Smooth muscle cell (in vitro differentiated cells): ENCODE measurements at regions not wholly inside any gene's neighbourhood (a gene's known extent, or its start where the extent isn't known, plus 50 kb on each side); places are given as distances from the start of the nearest gene placed in this dataset.

Experiments
- DNase-seq: peaks from one replicate; lab custom pipeline; 2025; ENCODE audit not compliant: unreplicated experiment; lab: John Stamatoyannopoulos, UW
- H2AFZ ChIP-seq: fragments of 200-600 bp; sonication (generic); 2 replicates; pipeline ENCODE4 v1.6.0; 2016; ENCODE audit warnings: antibody characterized with exemption, low read depth, mild to moderate bottlenecking
- H3F3A ChIP-seq: fragments of 200-600 bp; sonication (generic); 2 replicates; pipeline ENCODE4 v1.6.0; 2017; ENCODE audit warnings: antibody characterized with exemption, low read depth
- H3K27ac ChIP-seq: fragments of 200-600 bp; sonication (generic); 2 replicates; pipeline ENCODE4 v1.5.1; 2016; ENCODE audit warnings: low read depth, mild to moderate bottlenecking
- H3K27me3 ChIP-seq: fragments of 200-600 bp; sonication (generic); 2 replicates; pipeline ENCODE4 v1.6.1; 2016; ENCODE audit warnings: low read depth, mild to moderate bottlenecking
- H3K36me3 ChIP-seq: fragments of 200-600 bp; sonication (generic); 2 replicates; pipeline ENCODE4 v1.5.1; 2016; ENCODE audit warnings: low read depth
- H3K4me1 ChIP-seq: fragments of 200-600 bp; sonication (generic); 2 replicates; pipeline ENCODE4 v1.5.1; 2016; ENCODE audit warnings: low read depth
- H3K4me2 ChIP-seq: fragments of 200-600 bp; sonication (generic); 2 replicates; pipeline ENCODE4 v1.6.0; 2016; ENCODE audit warnings: mild to moderate bottlenecking
- H3K4me3 ChIP-seq: fragments of 200-600 bp; sonication (generic); 2 replicates; pipeline ENCODE4 v1.5.1; 2016; ENCODE audit warnings: mild to moderate bottlenecking
- H3K79me2 ChIP-seq: fragments of 200-600 bp; sonication (generic); 2 replicates; pipeline ENCODE4 v1.6.0; 2016; ENCODE audit warnings: low read depth, mild to moderate bottlenecking
- H3K9ac ChIP-seq: fragments of 200-600 bp; sonication (generic); 2 replicates; pipeline ENCODE4 v1.6.0; 2016; ENCODE audit warnings: low read depth
- H3K9me3 ChIP-seq: fragments of 200-600 bp; sonication (generic); replicated peaks from 2 replicates; pipeline ENCODE4 v1.5.1; 2016; ENCODE audit warnings: low read depth
- H4K20me1 ChIP-seq: fragments of 200-600 bp; sonication (generic); 2 replicates; pipeline ENCODE4 v1.6.0; 2016; ENCODE audit warnings: low read depth
- WGBS: methylation state at CpG from one replicate; pipeline ENCODE4 v1.1.7; 2016; ENCODE audit warnings: low lambda C conversion rate; 5-methylcytosine and 5-hydroxymethylcytosine counted together
- TF ChIP-seq, protein P1 (sequence below): fragments of 200-600 bp; sonication (generic); IDR thresholded peaks from 2 replicates; pipeline ENCODE4 v1.5.1; 2017; ENCODE audit warnings: borderline replicate concordance, mild to moderate bottlenecking, antibody characterized with exemption; ENCODE audit not compliant: insufficient read depth, poor library complexity, severe bottlenecking

DNA sequence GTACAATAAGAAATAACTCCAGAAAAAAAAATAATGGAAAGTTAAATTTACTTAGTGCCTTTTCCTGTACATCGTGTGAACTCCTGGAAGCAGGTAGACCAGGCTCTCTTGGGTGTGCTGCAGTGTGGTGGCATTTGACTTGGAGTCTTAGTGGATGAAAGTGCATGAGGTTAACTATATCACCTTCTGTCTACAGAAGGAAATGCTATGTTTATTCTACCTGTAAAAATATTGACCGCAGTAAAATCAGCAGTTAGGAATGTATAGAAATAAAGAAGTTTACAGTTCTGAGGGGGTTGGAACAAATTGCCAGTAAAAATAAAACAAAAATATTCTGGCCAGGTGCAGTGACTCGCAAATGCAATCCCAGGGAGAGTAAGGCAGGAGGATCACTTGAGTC, 722.1 kb downstream of the LIG4 start:
- H3K9ac ChIP-seq, result no peak overlapping the region
- no peaks in the 10 kb centered on the region for H3K9me3 ChIP-seq
- no peaks in the 10 kb centered on the region for H4K20me1 ChIP-seq
- no peak overlapping the region for H3K4me2 ChIP-seq
- 96% methylated on average over 3 of the region's 3 CpGs for WGBS
- TF ChIP-seq, protein P1, sequence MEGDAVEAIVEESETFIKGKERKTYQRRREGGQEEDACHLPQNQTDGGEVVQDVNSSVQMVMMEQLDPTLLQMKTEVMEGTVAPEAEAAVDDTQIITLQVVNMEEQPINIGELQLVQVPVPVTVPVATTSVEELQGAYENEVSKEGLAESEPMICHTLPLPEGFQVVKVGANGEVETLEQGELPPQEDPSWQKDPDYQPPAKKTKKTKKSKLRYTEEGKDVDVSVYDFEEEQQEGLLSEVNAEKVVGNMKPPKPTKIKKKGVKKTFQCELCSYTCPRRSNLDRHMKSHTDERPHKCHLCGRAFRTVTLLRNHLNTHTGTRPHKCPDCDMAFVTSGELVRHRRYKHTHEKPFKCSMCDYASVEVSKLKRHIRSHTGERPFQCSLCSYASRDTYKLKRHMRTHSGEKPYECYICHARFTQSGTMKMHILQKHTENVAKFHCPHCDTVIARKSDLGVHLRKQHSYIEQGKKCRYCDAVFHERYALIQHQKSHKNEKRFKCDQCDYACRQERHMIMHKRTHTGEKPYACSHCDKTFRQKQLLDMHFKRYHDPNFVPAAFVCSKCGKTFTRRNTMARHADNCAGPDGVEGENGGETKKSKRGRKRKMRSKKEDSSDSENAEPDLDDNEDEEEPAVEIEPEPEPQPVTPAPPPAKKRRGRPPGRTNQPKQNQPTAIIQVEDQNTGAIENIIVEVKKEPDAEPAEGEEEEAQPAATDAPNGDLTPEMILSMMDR, result no peak
- no peak overlapping the region for H3K27ac ChIP-seq
- no peak overlapping the region for H2AFZ ChIP-seq
- no peak overlapping the region for H3K4me3 ChIP-seq
- no peaks in the 10 kb centered on the region for H3K4me1 ChIP-seq
- no peaks in the 10 kb centered on the region for H3K27me3 ChIP-seq
- DNase-seq, result no peak
- H3F3A ChIP-seq, result no peaks in the 10 kb centered on the region
- H3K36me3 ChIP-seq, result no peaks in the 10 kb centered on the region
- no peaks in the 10 kb centered on the region for H3K79me2 ChIP-seq

DNA sequence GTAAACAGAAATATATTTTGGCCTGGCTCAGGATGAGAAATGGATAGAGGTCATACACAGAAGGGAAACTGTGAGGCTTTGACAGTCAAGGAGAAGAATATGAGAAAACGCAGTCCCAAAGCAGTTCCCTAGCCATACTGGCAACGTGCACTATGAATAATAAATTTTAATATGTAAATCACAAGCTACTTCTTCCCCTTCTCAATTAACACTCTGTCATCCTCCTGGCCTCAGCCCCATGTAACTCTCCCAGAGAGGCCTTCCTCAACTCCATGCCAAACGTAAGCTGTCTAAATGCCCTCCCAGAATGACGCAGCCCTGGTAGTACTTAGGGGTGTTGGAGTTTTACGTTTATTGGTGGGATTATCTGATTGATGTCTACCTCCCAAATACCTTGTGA, 732.6 kb downstream of the LIG4 start:
- Histone ChIP-seq H3K9ac (no peak overlapping the region), H3K79me2 (no peaks in the 10 kb centered on the region), H3K27ac (no peak overlapping the region), H3K27me3 (no peaks in the 10 kb centered on the region), H2AFZ (no peak overlapping the region), H4K20me1 (no peaks in the 10 kb centered on the region), H3K4me1 (no peaks in the 10 kb centered on the region), H3K36me3 (no peaks in the 10 kb centered on the region), H3K9me3 (no peaks in the 10 kb centered on the region), H3F3A (no peaks in the 10 kb centered on the region), H3K4me3 (no peak overlapping the region), H3K4me2 (no peak overlapping the region)
- no peak for DNase-seq
- 85% methylated on average over 5 of the region's 5 CpGs for WGBS
- TF ChIP-seq, protein P1, result no peak

DNA sequence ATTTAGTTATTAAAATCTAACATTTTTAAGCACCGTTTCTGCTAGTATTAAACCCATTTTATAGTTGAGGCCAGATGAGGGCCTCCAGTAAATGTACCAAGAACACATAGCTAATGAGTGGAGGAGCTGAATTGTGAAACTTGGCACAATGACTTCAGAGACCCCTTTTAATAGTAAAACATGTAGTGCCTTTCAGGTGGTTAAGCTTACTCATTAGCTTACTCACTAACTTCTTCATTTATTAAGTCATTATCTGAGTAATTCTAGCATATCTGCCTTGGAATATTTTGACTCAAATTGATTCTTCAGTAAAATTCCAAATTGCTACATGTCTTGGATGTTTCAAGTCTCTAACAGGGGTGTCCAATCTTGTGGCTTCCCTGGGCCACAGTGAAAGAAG, 735.2 kb downstream of the LIG4 start:
- H3K36me3 ChIP-seq, result no peaks in the 10 kb centered on the region
- 85% methylated on average over 1 of the region's 1 CpG for WGBS
- H3K27ac ChIP-seq, result no peak overlapping the region

More for the DNA sequence above, 735.2 kb downstream of the LIG4 start:
- no peaks in the 10 kb centered on the region for H3K4me1 ChIP-seq
- no peaks in the 10 kb centered on the region for H3F3A ChIP-seq
- H3K9me3 ChIP-seq, result no peaks in the 10 kb centered on the region
- TF ChIP-seq, protein P1, result no peak
- H3K27me3 ChIP-seq, result no peaks in the 10 kb centered on the region
- no peak overlapping the region for H3K4me2 ChIP-seq
- H3K79me2 ChIP-seq, result no peaks in the 10 kb centered on the region
- no peak overlapping the region for H3K9ac ChIP-seq
- no peak overlapping the region for H2AFZ ChIP-seq
- no peak overlapping the region for H3K4me3 ChIP-seq
- DNase-seq, result no peak
- H4K20me1 ChIP-seq, result no peaks in the 10 kb centered on the region
